ENCODE measurements at regions not wholly inside any gene's neighbourhood (a gene's known extent, or its start where the extent isn't known, plus 50 kb on each side); places are given as distances from the start of the nearest gene placed in this dataset.

DNA sequence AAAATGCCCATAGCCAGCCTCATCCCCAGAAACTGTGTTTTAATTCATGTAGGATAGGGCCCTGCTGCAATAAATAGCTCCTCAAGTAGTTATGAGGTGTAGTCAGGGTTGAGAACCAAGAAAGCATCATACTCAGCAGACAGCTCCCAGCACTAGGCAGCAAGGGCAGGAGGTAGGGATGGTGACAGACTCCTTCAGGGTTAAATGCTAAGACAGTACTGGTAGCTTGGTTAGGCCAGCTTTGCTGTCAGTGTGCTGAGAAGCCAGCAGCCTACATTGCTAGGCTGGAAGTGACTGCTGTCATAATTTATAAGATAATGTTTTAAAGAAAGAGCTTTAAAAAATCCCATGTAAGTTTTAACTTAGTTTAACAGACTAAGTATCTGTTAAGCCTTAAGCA lies 113.9 kb upstream of the IMMP2L start:
- DNase-seq = no peak

DNA sequence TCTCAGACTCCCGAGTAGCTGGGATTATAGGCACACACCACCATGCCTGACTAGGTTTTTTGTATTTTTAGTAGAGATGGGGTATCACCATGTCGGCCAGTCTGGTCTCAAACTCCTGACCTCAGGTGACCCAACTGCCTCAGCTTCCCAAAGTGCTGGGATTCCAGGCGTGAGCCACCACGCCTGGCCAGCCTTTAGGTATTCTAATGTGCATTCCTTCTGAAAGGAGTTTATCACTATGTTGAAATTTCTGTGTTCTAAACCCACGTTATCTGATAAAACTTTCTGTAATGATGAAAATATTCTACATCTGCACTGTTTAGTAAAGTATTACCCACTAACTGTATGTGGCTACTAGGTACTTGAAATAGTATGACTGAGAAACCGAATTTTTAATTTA lies 110.6 kb upstream of the IMMP2L start:
- DNase-seq = no peak

DNA sequence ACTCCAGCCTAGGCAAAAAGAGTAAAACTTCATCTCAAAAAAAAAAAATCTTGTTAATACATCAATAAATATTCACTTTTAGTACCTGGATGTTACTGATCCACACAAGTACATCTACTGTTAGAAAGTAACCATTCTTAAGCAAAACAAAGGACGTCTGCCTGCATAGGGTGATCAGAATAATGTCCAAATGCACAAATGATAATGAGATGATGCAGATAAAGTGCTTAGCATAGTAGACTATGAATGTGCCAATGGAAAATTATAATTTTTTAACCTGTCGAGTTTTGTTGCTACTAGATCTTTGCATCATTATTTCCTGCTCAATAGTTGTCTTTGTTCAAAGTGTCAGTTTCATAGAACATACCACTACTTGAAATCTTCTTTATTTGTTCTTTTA lies 109.6 kb upstream of the IMMP2L start:
- no peak for DNase-seq

DNA sequence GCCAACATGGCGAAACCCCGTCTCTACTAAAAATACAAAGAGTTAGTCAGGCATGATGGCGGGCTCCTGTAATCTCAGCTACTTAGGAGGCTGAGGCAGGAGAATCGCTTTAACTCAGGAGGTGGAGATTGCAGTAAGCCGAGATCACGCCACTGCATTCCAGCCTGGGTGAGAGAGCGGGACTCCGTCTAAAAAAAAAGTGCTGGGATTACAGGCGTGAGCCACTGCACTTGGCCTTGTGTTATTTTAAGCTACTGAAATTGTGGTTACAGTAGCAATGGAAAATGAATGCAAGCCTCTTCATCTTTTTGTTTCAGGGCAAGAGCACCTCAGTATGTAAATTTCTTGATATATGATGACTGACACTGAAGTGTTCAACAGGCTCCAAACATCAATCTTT lies 106.4 kb upstream of the IMMP2L start:
- no peak for DNase-seq

DNA sequence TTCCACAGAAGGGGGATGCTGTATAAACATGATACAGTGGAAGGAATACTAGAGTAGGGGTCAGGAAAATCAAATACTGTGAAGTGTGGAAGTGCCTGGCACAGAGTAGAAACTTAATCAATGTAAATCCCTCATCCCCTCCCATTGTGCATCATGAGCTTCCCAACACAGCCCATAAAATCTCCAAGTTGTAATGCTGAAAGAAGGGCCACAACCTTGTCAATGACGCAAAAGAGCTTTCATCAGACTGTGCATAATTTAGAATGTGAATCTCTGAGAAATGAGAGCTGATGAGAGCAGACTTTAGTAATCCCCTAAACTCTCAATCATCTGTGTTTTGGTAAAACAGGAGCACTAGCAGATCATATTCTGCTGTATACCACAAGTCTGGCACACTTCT lies 105.2 kb upstream of the IMMP2L start:
- no peak for DNase-seq

DNA sequence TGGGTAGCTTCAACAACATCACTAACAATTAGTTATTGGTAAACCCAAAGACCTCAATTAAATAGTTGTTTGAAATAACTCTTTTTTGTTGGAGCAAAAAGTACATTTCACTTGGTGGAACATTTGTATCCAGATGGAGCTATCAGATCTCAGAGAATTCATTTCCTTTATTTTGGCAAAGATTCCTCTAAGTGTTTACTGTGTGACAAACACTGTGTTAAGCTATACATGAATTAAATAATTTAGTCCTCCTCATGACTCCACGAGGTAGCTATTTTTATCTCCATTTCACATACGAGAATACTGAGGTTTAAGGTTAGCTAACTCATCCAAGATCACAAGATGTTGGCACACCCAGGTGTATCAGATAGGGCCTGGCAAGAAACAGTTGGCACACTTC lies 104.0 kb upstream of the IMMP2L start:
- no peak for DNase-seq

DNA sequence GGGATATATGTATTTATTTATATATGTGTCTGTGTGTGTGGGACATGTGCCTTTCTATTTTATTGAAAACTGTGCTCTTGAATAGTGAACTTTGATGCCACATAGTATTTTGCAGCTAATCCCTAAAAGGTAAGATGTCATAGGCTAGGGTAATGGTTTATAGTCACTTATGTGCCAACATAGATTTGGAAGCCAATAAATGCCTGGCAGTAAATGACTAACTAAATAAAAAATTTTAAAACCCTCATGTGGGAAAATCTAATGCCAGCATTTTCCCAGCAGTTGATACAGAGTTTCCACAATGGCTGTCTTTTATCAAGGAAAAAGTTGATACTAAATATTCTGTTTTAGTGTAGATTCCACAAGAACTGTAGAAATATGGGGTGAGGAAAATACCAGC lies 101.5 kb upstream of the IMMP2L start:
- DNase-seq = no peak

DNA sequence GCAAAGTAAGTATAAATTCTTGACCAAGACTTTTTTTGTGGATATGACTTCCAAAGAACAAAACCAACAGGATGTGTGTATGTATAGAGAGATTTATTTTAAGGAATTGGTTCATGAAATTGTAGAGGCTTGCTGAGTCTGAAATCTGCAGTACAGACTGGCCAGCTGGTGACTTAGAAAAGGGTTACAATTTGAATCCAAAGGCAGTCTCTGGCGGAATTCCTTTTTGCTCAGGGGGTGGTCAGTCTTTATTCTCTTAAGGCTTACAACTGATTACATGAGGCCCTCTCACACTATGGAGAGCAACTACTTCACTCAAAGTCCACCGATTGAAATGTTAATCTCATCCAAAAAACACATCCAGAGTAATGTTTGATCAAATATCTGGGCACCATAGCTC lies 100.1 kb upstream of the IMMP2L start:
- no peak for DNase-seq

DNA sequence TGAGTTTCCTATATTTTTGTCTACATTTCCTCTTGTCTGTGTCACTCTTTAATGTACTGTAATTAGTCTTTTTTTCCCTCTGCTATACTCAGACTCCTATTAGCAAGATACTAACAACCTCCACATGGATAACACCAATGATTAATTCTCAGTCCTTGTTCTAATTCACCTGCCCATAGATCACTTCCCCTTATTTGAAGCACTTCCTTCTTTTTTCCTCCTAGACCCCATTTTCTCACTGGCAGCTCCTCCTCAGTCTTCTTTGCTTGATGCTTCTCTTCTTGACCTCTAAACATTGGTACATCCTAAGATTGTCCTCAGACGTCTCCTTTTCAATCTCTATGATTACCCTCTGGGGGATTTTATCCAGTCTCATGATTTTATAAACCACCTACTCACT lies 98.2 kb upstream of the IMMP2L start:
- no peak for DNase-seq

DNA sequence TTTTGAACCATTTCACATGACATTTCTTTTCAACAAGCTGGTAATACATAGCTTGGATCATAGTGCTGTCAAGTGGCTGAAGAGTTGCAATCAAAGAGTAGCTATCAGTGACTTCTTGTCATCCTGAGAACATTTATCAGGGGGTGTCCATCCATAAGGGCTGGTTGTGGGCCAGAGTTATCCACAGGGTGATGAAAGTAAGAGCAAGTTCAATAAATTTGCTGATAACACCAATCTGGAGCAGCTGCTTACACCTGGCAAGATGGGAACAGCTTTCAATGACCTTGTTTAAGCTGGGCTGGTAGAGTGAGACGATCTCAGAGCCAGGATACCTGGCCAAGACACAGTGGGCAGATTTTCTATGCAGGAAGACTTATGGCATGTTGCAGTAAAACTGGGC lies 96.3 kb upstream of the IMMP2L start:
- no peak for DNase-seq

DNA sequence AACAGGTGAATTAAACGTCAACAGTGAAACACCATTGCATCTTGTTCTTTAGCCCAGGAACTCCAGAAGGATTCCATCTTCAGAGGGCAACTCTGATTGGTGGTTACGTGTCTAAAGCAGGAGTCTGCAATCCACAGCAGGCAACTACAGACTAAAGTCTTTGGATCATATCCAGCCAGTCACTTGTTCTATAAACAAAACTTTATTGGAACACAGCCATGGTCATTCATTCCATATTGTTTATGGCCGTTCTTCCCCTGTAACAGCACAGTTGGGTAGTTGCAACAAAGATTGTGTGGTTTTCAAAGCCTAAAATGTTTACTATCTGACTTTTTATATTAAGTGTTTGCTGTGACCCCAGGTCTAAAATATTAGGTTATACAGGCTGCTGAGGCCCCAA lies 94.7 kb upstream of the IMMP2L start:
- DNase-seq = no peak

DNA sequence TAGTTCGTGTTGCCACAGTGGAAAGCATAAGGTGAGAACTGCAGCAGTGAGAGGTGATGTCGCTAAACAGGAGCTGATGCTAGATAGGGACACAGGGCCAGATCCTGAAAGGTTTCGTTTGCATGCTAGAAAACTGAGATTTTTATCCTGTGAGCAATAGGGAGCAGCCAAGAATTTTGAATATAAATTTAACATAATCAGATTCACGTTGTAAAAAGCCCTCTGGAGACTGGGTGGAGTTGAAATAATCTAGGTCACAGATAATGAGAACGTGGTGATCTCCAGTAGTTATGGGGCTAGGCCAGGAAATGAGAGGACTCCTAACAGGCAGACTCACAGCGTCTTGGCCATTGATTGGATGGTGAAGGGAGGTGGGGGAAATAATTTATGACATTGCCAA lies 92.1 kb upstream of the IMMP2L start:
- no peak for DNase-seq

DNA sequence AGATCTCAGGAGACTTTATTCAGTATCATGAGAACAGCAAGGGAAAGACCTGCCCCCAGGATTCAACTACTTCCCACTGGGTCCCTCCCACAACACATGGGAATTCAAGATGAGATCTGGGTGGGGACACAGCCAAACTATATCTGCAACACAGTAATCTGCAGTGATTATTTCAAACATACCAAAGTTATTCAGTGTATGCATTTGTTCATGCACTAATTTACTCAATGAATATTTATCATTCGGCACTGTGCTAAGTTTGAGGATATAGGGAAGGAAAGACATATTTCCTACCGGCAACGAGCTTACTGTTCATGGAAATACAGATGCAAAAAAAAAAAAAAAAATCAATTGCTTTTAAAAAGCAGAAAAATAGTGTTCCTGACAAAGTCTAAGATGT lies 91.6 kb upstream of the IMMP2L start:
- DNase-seq = no peak

DNA sequence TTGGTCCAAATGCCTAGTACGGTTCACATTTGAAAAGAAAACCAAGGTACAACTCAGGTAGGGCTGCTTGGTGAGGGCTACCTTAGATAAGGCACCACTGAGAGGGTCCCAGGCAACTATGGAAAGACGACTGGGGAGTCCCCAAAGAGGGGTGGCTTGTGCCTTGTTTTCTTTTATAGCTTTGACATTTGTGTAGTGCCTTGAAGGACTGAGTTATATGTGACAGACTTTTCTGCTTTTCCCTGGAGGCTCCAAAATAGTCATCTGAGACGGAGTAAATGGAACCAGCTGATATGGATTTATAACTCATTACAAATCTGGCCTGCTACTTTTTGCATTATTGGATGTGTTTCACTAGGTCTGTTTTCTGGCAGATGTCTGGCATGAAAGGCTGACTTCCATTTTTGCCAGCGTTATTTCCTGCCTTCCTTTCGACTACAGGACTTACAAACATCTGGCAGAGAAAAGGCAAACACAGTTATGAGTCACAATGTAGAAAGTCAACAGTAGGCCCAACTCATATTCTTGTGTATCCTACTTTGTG lies 88.2 kb upstream of the IMMP2L start:
- no peak for DNase-seq

DNA sequence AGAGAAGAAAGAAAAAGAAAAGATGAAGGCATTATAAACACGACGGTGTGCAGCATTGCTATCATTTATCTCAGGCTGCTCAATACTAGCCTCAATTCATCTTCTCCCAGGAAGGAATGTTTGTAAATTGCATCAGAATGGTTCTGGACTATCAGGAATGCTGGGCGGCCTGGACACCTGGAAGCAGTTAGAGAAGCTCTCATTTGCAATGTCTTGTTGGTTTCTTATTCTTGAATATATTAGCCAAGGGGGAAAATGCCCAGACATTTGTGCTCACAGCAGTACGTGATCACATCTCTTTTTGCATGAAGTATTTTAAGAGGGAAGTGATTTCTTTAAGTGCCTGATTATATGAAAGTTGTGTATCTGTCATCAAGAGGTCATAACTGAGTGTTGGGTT lies 85.6 kb upstream of the IMMP2L start:
- DNase-seq = no peak

DNA sequence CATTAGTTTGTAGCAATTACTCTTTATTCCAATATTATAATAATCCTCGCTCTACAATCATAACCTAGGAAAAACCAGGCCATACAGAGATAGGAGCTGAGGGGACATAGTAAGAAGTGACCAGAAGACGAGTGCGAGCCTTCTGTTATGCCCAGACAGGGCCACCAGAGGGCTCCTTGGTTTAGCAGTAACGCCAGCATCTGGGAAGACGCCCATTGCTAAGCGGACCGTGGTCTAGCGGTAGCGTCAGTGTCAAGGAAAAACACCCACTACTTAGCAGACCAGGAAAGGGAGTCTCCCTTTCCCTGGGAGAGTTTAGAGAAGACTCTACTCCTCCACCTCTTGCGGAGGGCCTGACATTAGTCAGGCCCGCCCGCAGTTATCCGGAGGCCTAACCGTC lies 82.3 kb upstream of the IMMP2L start:
- DNase-seq = peak; percentile 3

DNA sequence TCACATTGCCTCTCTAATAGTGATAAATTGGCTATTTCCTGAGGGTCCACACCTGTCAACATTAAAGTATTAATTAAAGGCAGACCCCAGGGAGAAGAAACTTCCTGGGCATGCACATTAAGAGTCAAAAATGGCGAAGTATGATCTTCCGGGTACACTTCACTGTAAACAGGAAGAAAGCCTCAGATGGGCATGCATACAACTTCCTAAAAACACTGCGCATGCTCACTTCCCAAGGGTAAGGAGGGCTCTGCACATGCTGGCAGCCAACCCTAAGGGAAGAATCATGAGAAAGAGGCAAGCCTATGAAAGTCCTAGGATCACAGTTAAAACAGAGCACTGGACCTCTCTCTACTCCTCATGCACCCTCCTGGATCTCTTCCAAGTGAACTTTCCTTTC lies 80.1 kb upstream of the IMMP2L start:
- DNase-seq = no peak

DNA sequence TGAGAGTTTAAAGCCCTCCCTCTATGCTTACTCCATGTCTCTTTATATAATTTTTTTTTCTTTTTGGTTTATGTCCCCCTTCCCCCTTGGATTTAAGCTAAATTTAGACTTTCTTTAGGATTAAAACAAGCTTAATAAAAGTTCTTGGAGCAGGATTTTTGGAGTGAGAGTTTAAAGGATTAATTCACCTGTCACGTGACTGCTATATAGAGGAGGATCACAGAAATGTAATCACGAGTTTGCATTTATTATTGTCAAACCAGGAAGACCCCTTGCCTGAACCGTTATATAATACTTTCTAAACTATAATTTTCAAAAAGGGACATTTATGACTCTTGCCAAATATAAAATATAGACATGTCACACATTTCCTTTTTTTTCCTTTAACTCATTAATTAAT lies 78.1 kb upstream of the IMMP2L start:
- no peak for DNase-seq

DNA sequence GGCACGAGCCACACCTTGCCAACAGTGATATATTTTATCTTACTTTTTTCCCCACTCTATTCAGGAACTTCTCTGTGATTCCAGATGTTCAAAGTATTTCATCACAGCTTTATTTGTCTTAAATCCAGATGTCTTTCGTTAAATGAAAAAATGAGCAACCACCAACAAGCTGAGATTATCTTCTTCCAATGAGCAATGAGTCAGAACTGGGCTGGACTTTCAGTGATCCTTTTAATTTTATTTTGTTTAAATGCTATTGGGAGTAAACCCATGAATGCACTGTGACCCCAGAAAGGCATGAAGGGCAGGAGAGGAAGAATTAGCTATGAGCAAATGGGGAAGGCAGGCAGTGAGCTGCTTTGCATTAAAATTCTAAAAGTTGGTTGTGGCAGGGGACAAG lies 77.6 kb upstream of the IMMP2L start:
- DNase-seq = no peak

DNA sequence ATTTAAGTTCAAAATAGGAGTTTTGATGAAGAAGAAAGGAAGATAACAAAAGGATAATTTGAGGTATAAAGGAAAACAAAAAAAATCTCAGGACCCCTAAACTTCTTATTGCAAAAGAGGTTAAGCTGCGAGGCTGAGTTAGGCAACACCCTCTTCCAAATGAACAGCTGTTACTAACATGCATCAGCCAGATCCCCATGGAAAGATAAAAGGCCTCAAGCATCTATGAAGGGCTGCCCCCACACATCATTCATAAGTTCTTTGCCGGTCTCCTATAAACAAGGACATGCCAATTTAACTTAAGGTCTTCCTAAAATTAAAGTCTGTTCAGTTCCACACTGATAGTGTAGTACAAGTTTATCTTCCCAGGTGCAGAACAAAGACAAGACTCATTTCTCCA lies 75.8 kb upstream of the IMMP2L start:
- DNase-seq = no peak

DNA sequence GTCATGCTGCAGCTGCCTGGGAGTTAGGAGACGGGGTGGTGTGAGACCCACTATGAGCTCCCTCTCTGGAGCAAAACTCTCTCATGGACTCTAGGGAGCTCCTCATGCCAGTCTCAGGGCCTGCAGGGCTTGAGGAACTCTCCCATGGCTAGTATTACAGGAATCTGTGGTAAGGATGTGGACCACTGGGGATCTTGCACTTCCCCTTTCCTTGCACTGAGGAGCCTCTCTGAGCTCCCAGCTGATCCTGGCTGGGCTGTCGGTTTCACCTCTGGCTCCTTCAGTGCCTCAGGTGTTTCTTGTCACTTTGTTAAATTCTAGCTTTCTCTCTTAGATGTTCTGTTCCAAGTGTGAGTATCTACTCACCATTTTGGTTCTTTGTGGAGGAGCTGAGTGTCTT lies 71.6 kb upstream of the IMMP2L start:
- no peak for DNase-seq

DNA sequence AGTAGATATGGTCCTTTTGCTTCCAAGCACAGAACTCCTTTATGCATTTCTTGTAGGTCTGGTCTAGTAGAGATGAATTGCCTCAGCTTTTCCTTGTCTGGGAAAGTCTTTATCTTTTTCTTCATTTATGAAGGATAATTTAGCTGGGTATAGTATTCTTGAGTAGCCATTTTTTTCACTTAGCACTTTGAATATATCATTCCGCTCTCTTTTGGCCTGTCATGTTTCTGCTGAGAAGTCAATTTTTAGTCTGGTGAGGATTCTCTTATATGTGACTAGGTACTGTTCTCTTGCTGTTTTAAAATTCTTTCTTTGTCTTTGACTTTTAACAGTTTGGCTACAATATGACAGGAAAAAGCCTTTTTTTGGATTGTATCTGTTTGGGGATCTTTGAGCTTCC lies 68.6 kb upstream of the IMMP2L start:
- DNase-seq = no peak

DNA sequence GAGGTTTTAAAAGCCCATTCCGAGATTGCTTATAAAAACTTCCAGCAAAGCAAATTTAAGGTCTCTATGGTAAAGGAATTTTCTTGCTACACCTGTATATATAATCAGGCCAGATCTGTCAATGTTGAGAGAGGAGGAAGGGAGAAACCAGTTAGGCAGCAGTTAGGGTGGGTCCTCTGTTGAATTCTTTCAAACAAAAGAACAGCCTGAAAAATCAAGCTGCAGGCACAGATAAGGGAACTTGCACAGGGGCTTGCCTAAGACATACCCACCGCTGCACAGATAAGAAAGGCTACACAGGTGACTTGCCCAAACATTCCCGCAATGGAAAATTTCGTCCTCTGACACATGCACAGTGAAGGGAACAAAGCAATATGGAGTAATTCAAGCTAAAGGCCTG lies 59.8 kb upstream of the IMMP2L start:
- no peak for DNase-seq
